WTC11 (cell line): ENCODE measurements at regions not wholly inside any gene's neighbourhood (a gene's known extent, or its start where the extent isn't known, plus 50 kb on each side); places are given as distances from the start of the nearest gene placed in this dataset.

ENCODE experiments used
- ATAC-seq: fragments of 200-7000 bp; cut with Tn5 transposase; 2 replicates; pipeline ENCODE4 v1.10.0; 2021; ENCODE audit warnings: mild to moderate bottlenecking, moderate library complexity
- CTCF ChIA-PET: fragments of 300-600 bp; sonication (Branson Sonifier 250); formaldehyde crosslinking; loops from one replicate; lab custom pipeline; 2021; ENCODE audit warnings: antibody characterized with exemption; lab: Charles Lee
- POLR2A ChIA-PET: fragments of 350-600 bp; sonication (Branson Sonifier 250); formaldehyde crosslinking; loops from one replicate; lab custom pipeline; 2021; ENCODE audit warnings: antibody characterized with exemption; lab: Charles Lee
- DNase-seq: peaks from one replicate; pipeline ENCODE4 v3.0.0; 2021; ENCODE audit warnings: low spot score
- H3K27ac Mint-ChIP-seq: 2 replicates; pipeline ENCODE4 v1.8.0; 2021; ENCODE audit warnings: mixed read lengths
- H3K27me3 Mint-ChIP-seq: 2 replicates; pipeline ENCODE4 v1.8.0; 2021; ENCODE audit warnings: low read depth, mild to moderate bottlenecking, moderate library complexity, mixed read lengths
- H3K36me3 Mint-ChIP-seq: 2 replicates; pipeline ENCODE4 v1.8.0; 2021; ENCODE audit warnings: mixed read lengths
- H3K4me1 Mint-ChIP-seq: 2 replicates; pipeline ENCODE4 v1.8.0; 2022; ENCODE audit warnings: mixed read lengths
- H3K4me3 Mint-ChIP-seq: 2 replicates; pipeline ENCODE4 v1.8.0; 2021; ENCODE audit warnings: mild to moderate bottlenecking, moderate library complexity, mixed read lengths
- H3K9me3 Mint-ChIP-seq: 2 replicates; pipeline ENCODE4 v1.8.0; 2021; ENCODE audit warnings: mixed read lengths
- MYBL2 ChIP-seq: sonication (generic); formaldehyde crosslinking; IDR thresholded peaks from 2 replicates; pipeline ENCODE4 v1.8.1; 2023; ENCODE audit warnings: mild to moderate bottlenecking, moderate library complexity, missing genetic modification reagents
- NFATC4 ChIP-seq: fragments of 250-450 bp; sonication (Bioruptor Pico); IDR thresholded peaks from 2 replicates; pipeline ENCODE4 v1.9.0; 2021; ENCODE audit warnings: mild to moderate bottlenecking
- SMAD3 ChIP-seq: sonication (generic); formaldehyde crosslinking; IDR thresholded peaks from 2 replicates; pipeline ENCODE4 v1.8.0; 2022; ENCODE audit warnings: missing genetic modification reagents, mild to moderate bottlenecking, borderline replicate concordance
- TEAD1 ChIP-seq: sonication (generic); formaldehyde crosslinking; IDR thresholded peaks from 2 replicates; pipeline ENCODE4 v1.8.0; 2022; ENCODE audit warnings: mild to moderate bottlenecking, missing genetic modification reagents
- TEAD4 ChIP-seq: sonication (generic); formaldehyde crosslinking; IDR thresholded peaks from 2 replicates; pipeline ENCODE4 v1.8.0; 2022; ENCODE audit warnings: mild to moderate bottlenecking, missing genetic modification reagents
- ZNF263 ChIP-seq: sonication (generic); formaldehyde crosslinking; IDR thresholded peaks from 2 replicates; pipeline ENCODE4 v1.8.1; 2022; ENCODE audit warnings: low read depth, mild to moderate bottlenecking, moderate library complexity, missing genetic modification reagents
- ZNF671 ChIP-seq: fragments of 250-450 bp; sonication (Bioruptor Pico); IDR thresholded peaks from 2 replicates; pipeline ENCODE4 v1.8.0; 2021; ENCODE audit warnings: mild to moderate bottlenecking
- TF ChIP-seq, protein P1 (sequence below): sonication (generic); formaldehyde crosslinking; IDR thresholded peaks from 2 replicates; pipeline ENCODE4 v1.8.1; 2023; ENCODE audit warnings: mild to moderate bottlenecking, missing genetic modification reagents
- TF ChIP-seq, protein P2 (sequence below): sonication (generic); formaldehyde crosslinking; IDR thresholded peaks from 2 replicates; pipeline ENCODE4 v1.8.0; 2022; ENCODE audit warnings: mild to moderate bottlenecking, missing genetic modification reagents
- TF ChIP-seq, protein P3 (sequence below): sonication (generic); formaldehyde crosslinking; IDR thresholded peaks from 2 replicates; pipeline ENCODE4 v1.8.1; 2022; ENCODE audit warnings: low read depth, missing genetic modification reagents, borderline replicate concordance
- TF ChIP-seq, protein P4 (sequence below): sonication (generic); formaldehyde crosslinking; IDR thresholded peaks from 2 replicates; pipeline ENCODE4 v1.8.1; 2023; ENCODE audit warnings: mild to moderate bottlenecking, missing genetic modification reagents
- TF ChIP-seq, protein P5 (sequence below): fragments of 250-450 bp; sonication (Bioruptor Pico); IDR thresholded peaks from 2 replicates; pipeline ENCODE4 v1.9.0; 2021; ENCODE audit warnings: mild to moderate bottlenecking, borderline replicate concordance
- TF ChIP-seq, protein P6 (sequence below): sonication (generic); formaldehyde crosslinking; IDR thresholded peaks from 2 replicates; pipeline ENCODE4 v1.8.0; 2023; ENCODE audit warnings: missing genetic modification reagents
- TF ChIP-seq, protein P7 (sequence below): fragments of 250-450 bp; sonication (Bioruptor Pico); IDR thresholded peaks from 2 replicates; pipeline ENCODE4 v1.9.0; 2021; ENCODE audit warnings: mild to moderate bottlenecking
- TF ChIP-seq, protein P8 (sequence below): sonication (generic); formaldehyde crosslinking; IDR thresholded peaks from 2 replicates; pipeline ENCODE4 v1.8.0; 2023; ENCODE audit warnings: missing genetic modification reagents, mild to moderate bottlenecking, borderline replicate concordance
- TF ChIP-seq, protein P9 (sequence below): sonication (generic); formaldehyde crosslinking; IDR thresholded peaks from 2 replicates; pipeline ENCODE4 v1.8.1; 2023; ENCODE audit warnings: mild to moderate bottlenecking, moderate library complexity, missing genetic modification reagents
- TF ChIP-seq, protein P10 (sequence below): fragments of 250-450 bp; sonication (Bioruptor Pico); IDR thresholded peaks from 2 replicates; pipeline ENCODE4 v2.1.2; 2022; ENCODE audit warnings: mild to moderate bottlenecking, moderate library complexity

DNA sequence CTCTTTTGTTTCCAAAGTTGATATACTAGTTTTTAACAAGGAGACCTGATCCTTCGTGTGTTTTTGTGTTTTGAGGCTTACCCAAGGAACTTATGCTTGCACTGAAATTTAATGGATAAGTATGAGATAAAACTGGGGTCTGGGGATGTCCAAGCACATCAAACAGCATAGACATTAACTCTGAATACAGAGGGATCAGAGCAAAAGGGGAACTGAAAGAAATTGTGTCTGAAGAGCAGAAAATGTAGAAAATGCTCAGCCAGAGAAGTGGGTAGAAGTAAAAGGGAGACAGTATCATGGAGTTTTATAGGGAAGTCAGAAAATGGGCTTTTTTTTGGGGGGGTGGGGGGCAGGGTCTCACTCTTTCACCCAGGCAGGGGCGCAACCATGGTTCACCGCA, 695.4 kb downstream of the ARAP2 start:
- ChIA-PET POLR2A (no interaction called here), CTCF (no interaction called here)
- ATAC-seq: no peak
- H3K27me3 Mint-ChIP-seq: no peaks in the 10 kb centered on the region
- H3K4me3 Mint-ChIP-seq: no peak overlapping the region
- no peaks in the 10 kb centered on the region for H3K36me3 Mint-ChIP-seq
- no peak overlapping the region for H3K27ac Mint-ChIP-seq
- H3K9me3 Mint-ChIP-seq: peaks cover 7% of the 10 kb centered on the region
- peaks cover 11% of the 10 kb centered on the region for H3K4me1 Mint-ChIP-seq
- no peak for DNase-seq
- no peak for TF ChIP-seq NFATC4 (CRISPR knock-in tag)
- TF ChIP-seq, protein P1, sequence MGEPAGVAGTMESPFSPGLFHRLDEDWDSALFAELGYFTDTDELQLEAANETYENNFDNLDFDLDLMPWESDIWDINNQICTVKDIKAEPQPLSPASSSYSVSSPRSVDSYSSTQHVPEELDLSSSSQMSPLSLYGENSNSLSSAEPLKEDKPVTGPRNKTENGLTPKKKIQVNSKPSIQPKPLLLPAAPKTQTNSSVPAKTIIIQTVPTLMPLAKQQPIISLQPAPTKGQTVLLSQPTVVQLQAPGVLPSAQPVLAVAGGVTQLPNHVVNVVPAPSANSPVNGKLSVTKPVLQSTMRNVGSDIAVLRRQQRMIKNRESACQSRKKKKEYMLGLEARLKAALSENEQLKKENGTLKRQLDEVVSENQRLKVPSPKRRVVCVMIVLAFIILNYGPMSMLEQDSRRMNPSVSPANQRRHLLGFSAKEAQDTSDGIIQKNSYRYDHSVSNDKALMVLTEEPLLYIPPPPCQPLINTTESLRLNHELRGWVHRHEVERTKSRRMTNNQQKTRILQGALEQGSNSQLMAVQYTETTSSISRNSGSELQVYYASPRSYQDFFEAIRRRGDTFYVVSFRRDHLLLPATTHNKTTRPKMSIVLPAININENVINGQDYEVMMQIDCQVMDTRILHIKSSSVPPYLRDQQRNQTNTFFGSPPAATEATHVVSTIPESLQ (CRISPR knock-in tag): no peak
- TF ChIP-seq, protein P2, sequence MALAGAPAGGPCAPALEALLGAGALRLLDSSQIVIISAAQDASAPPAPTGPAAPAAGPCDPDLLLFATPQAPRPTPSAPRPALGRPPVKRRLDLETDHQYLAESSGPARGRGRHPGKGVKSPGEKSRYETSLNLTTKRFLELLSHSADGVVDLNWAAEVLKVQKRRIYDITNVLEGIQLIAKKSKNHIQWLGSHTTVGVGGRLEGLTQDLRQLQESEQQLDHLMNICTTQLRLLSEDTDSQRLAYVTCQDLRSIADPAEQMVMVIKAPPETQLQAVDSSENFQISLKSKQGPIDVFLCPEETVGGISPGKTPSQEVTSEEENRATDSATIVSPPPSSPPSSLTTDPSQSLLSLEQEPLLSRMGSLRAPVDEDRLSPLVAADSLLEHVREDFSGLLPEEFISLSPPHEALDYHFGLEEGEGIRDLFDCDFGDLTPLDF (CRISPR knock-in tag): no peak
- TF ChIP-seq, protein P3, sequence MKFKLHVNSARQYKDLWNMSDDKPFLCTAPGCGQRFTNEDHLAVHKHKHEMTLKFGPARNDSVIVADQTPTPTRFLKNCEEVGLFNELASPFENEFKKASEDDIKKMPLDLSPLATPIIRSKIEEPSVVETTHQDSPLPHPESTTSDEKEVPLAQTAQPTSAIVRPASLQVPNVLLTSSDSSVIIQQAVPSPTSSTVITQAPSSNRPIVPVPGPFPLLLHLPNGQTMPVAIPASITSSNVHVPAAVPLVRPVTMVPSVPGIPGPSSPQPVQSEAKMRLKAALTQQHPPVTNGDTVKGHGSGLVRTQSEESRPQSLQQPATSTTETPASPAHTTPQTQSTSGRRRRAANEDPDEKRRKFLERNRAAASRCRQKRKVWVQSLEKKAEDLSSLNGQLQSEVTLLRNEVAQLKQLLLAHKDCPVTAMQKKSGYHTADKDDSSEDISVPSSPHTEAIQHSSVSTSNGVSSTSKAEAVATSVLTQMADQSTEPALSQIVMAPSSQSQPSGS (CRISPR knock-in tag): no peak
- no peak for TF ChIP-seq SMAD3
- TF ChIP-seq, protein P4, sequence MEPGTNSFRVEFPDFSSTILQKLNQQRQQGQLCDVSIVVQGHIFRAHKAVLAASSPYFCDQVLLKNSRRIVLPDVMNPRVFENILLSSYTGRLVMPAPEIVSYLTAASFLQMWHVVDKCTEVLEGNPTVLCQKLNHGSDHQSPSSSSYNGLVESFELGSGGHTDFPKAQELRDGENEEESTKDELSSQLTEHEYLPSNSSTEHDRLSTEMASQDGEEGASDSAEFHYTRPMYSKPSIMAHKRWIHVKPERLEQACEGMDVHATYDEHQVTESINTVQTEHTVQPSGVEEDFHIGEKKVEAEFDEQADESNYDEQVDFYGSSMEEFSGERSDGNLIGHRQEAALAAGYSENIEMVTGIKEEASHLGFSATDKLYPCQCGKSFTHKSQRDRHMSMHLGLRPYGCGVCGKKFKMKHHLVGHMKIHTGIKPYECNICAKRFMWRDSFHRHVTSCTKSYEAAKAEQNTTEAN (CRISPR knock-in tag): no peak
- TF ChIP-seq, protein P5, sequence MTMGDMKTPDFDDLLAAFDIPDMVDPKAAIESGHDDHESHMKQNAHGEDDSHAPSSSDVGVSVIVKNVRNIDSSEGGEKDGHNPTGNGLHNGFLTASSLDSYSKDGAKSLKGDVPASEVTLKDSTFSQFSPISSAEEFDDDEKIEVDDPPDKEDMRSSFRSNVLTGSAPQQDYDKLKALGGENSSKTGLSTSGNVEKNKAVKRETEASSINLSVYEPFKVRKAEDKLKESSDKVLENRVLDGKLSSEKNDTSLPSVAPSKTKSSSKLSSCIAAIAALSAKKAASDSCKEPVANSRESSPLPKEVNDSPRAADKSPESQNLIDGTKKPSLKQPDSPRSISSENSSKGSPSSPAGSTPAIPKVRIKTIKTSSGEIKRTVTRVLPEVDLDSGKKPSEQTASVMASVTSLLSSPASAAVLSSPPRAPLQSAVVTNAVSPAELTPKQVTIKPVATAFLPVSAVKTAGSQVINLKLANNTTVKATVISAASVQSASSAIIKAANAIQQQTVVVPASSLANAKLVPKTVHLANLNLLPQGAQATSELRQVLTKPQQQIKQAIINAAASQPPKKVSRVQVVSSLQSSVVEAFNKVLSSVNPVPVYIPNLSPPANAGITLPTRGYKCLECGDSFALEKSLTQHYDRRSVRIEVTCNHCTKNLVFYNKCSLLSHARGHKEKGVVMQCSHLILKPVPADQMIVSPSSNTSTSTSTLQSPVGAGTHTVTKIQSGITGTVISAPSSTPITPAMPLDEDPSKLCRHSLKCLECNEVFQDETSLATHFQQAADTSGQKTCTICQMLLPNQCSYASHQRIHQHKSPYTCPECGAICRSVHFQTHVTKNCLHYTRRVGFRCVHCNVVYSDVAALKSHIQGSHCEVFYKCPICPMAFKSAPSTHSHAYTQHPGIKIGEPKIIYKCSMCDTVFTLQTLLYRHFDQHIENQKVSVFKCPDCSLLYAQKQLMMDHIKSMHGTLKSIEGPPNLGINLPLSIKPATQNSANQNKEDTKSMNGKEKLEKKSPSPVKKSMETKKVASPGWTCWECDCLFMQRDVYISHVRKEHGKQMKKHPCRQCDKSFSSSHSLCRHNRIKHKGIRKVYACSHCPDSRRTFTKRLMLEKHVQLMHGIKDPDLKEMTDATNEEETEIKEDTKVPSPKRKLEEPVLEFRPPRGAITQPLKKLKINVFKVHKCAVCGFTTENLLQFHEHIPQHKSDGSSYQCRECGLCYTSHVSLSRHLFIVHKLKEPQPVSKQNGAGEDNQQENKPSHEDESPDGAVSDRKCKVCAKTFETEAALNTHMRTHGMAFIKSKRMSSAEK (CRISPR knock-in tag): no peak
- no peak for TF ChIP-seq ZNF263
- TF ChIP-seq, protein P6, sequence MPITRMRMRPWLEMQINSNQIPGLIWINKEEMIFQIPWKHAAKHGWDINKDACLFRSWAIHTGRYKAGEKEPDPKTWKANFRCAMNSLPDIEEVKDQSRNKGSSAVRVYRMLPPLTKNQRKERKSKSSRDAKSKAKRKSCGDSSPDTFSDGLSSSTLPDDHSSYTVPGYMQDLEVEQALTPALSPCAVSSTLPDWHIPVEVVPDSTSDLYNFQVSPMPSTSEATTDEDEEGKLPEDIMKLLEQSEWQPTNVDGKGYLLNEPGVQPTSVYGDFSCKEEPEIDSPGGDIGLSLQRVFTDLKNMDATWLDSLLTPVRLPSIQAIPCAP (CRISPR knock-in tag): no peak
- no peak for TF ChIP-seq TEAD1 (CRISPR knock-in tag)
- TF ChIP-seq, protein P7, sequence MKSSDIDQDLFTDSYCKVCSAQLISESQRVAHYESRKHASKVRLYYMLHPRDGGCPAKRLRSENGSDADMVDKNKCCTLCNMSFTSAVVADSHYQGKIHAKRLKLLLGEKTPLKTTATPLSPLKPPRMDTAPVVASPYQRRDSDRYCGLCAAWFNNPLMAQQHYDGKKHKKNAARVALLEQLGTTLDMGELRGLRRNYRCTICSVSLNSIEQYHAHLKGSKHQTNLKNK: no peak
- TF ChIP-seq, protein P8, sequence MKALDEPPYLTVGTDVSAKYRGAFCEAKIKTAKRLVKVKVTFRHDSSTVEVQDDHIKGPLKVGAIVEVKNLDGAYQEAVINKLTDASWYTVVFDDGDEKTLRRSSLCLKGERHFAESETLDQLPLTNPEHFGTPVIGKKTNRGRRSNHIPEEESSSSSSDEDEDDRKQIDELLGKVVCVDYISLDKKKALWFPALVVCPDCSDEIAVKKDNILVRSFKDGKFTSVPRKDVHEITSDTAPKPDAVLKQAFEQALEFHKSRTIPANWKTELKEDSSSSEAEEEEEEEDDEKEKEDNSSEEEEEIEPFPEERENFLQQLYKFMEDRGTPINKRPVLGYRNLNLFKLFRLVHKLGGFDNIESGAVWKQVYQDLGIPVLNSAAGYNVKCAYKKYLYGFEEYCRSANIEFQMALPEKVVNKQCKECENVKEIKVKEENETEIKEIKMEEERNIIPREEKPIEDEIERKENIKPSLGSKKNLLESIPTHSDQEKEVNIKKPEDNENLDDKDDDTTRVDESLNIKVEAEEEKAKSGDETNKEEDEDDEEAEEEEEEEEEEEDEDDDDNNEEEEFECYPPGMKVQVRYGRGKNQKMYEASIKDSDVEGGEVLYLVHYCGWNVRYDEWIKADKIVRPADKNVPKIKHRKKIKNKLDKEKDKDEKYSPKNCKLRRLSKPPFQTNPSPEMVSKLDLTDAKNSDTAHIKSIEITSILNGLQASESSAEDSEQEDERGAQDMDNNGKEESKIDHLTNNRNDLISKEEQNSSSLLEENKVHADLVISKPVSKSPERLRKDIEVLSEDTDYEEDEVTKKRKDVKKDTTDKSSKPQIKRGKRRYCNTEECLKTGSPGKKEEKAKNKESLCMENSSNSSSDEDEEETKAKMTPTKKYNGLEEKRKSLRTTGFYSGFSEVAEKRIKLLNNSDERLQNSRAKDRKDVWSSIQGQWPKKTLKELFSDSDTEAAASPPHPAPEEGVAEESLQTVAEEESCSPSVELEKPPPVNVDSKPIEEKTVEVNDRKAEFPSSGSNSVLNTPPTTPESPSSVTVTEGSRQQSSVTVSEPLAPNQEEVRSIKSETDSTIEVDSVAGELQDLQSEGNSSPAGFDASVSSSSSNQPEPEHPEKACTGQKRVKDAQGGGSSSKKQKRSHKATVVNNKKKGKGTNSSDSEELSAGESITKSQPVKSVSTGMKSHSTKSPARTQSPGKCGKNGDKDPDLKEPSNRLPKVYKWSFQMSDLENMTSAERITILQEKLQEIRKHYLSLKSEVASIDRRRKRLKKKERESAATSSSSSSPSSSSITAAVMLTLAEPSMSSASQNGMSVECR: no peak
- TF ChIP-seq, protein P9, sequence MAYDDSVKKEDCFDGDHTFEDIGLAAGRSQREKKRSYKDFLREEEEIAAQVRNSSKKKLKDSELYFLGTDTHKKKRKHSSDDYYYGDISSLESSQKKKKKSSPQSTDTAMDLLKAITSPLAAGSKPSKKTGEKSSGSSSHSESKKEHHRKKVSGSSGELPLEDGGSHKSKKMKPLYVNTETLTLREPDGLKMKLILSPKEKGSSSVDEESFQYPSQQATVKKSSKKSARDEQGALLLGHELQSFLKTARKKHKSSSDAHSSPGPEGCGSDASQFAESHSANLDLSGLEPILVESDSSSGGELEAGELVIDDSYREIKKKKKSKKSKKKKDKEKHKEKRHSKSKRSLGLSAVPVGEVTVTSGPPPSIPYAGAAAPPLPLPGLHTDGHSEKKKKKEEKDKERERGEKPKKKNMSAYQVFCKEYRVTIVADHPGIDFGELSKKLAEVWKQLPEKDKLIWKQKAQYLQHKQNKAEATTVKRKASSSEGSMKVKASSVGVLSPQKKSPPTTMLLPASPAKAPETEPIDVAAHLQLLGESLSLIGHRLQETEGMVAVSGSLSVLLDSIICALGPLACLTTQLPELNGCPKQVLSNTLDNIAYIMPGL (CRISPR knock-in tag): no peak
- TF ChIP-seq ZNF671 (CRISPR knock-in tag): no peak
- TF ChIP-seq, protein P10, sequence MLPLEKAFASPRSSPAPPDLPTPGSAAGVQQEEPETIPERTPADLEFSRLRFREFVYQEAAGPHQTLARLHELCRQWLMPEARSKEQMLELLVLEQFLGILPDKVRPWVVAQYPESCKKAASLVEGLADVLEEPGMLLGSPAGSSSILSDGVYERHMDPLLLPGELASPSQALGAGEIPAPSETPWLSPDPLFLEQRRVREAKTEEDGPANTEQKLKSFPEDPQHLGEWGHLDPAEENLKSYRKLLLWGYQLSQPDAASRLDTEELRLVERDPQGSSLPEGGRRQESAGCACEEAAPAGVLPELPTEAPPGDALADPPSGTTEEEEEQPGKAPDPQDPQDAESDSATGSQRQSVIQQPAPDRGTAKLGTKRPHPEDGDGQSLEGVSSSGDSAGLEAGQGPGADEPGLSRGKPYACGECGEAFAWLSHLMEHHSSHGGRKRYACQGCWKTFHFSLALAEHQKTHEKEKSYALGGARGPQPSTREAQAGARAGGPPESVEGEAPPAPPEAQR: no peak
- TF ChIP-seq MYBL2 (CRISPR knock-in tag): no peak
- no peak for TF ChIP-seq TEAD4
